ENCODE measurements at regions not wholly inside any gene's neighbourhood (a gene's known extent, or its start where the extent isn't known, plus 50 kb on each side); places are given as distances from the start of the nearest gene placed in this dataset.
A peak's percentile ranks its signal among the peaks of the same experiment; 100 is the strongest.

- Mint-ChIP-seq H3K27me3 (ENCODE audit: low read depth in 3 of 3) (no peaks in the 10 kb centered on the region), H3K9me3 (peaks cover 13 to 23% (median 17%) of the 10 kb centered on the region in 7 donors), H3K4me3 (no peak overlapping the region), H3K27ac (peak overlapping the region in 1 of 7 donors; percentile 46), H3K4me1 (peaks cover 26% of the 10 kb centered on the region), H3K36me3 (peaks cover 0 to 7% of the 10 kb centered on the region in 2 donors)
- Histone ChIP-seq H3K79me2 (ENCODE audit: insufficient read depth, low read length) (no peaks in the 10 kb centered on the region), H2AFZ (ENCODE audit: insufficient read depth, low read depth, low read length, poor library complexity, severe bottlenecking) (no peak overlapping the region), H3K4me1 (ENCODE audit: control insufficient read depth in 1 of 2, insufficient read depth in 2 of 2, low read length in 2 of 2) (peaks cover 13 to 25% of the 10 kb centered on the region in 2 donors), H3K27ac (ENCODE audit: low read depth in 1 of 2, low read length in 2 of 2) (no peak overlapping the region), H3K27me3 (ENCODE audit: control insufficient read depth in 2 of 2, insufficient read depth in 2 of 2, low read length in 2 of 2) (no peaks in the 10 kb centered on the region), H3K36me3 (replicated peaks in 1 of 2; ENCODE audit: control insufficient read depth in 1 of 2, insufficient read depth in 2 of 2, low read length in 2 of 2) (no peaks in the 10 kb centered on the region), H3K9me3 (replicated peaks in 1 of 2; ENCODE audit: control insufficient read depth in 1 of 2, insufficient read depth in 1 of 2, low read length in 2 of 2) (peaks cover 15 to 18% of the 10 kb centered on the region in 2 donors), H3K4me2 (replicated peaks; ENCODE audit: extremely low read depth, low read length, poor library complexity, severe bottlenecking) (no peak overlapping the region), H3K4me3 (replicated peaks in 1 of 3; ENCODE audit: low read depth in 2 of 3, low read length in 3 of 3) (no peak overlapping the region), H3K9ac (ENCODE audit: insufficient read depth, low read length, poor library complexity, severe bottlenecking) (no peak overlapping the region), H4K20me1 (ENCODE audit: insufficient read depth, low read length) (no peaks in the 10 kb centered on the region)
- no peak for TF ChIP-seq CTCF (IDR thresholded peaks at IDR 0.05)
- DNase-seq: no peak
- intact Hi-C loops (cut with micrococcal nuclease): no loop called here
- WGBS (ENCODE audit: insufficient coverage): no CpG with 5 or more reads among the region's 4 CpGs
Measured at GRCh38 chr13:109644956-109645355, 141.4 kb downstream of the IRS2 start.

- Mint-ChIP-seq H3K4me1 (peaks cover 26% of the 10 kb centered on the region), H3K36me3 (peaks cover 2 to 7% of the 10 kb centered on the region in 2 donors), H3K27ac (peak overlapping the region in 1 of 7 donors; percentile 63), H3K4me3 (no peak overlapping the region), H3K27me3 (ENCODE audit: low read depth in 3 of 3) (no peaks in the 10 kb centered on the region), H3K9me3 (peaks cover 16 to 31% (median 24%) of the 10 kb centered on the region in 7 donors)
- Histone ChIP-seq H3K27me3 (ENCODE audit: control insufficient read depth in 2 of 2, insufficient read depth in 2 of 2, low read length in 2 of 2) (no peaks in the 10 kb centered on the region), H2AFZ (ENCODE audit: insufficient read depth, low read depth, low read length, poor library complexity, severe bottlenecking) (no peak overlapping the region), H3K36me3 (replicated peaks in 1 of 2; ENCODE audit: control insufficient read depth in 1 of 2, insufficient read depth in 2 of 2, low read length in 2 of 2) (no peaks in the 10 kb centered on the region), H3K27ac (ENCODE audit: low read depth in 1 of 2, low read length in 2 of 2) (no peak overlapping the region), H3K9ac (ENCODE audit: insufficient read depth, low read length, poor library complexity, severe bottlenecking) (no peak overlapping the region), H3K4me2 (replicated peaks; ENCODE audit: extremely low read depth, low read length, poor library complexity, severe bottlenecking) (no peak overlapping the region), H3K9me3 (replicated peaks in 1 of 2; ENCODE audit: control insufficient read depth in 1 of 2, insufficient read depth in 1 of 2, low read length in 2 of 2) (peaks cover 21 to 25% of the 10 kb centered on the region in 2 donors), H3K4me1 (ENCODE audit: control insufficient read depth in 1 of 2, insufficient read depth in 2 of 2, low read length in 2 of 2) (peaks cover 13 to 19% of the 10 kb centered on the region in 2 donors), H3K79me2 (ENCODE audit: insufficient read depth, low read length) (no peaks in the 10 kb centered on the region), H3K4me3 (replicated peaks in 1 of 3; ENCODE audit: low read depth in 2 of 3, low read length in 3 of 3) (no peak overlapping the region), H4K20me1 (ENCODE audit: insufficient read depth, low read length) (no peaks in the 10 kb centered on the region)
- no peak for DNase-seq
- TF ChIP-seq CTCF (IDR thresholded peaks at IDR 0.05): no peak
- intact Hi-C loops (cut with micrococcal nuclease): no loop called here
- WGBS (ENCODE audit: insufficient coverage): no CpG with 5 or more reads among the region's 4 CpGs
Measured at GRCh38 chr13:109644069-109644750, 142.2 kb downstream of the IRS2 start.

Data from CD14-positive monocyte (primary cell).